H1 (cell line): ENCODE measurements at regions not wholly inside any gene's neighbourhood (a gene's known extent, or its start where the extent isn't known, plus 50 kb on each side); places are given as distances from the start of the nearest gene placed in this dataset.

ENCODE experiments used
- E2F6 ChIP-seq: IDR thresholded peaks from 2 replicates; pipeline ENCODE4 v1.6.1; 2012; ENCODE audit warnings: inconsistent platforms

GRCh38 chr3:34300621-34301020, 502.2 kb downstream of the PDCD6IP start (continued):
- no peak for TF ChIP-seq E2F6
